Stimulated activated CD4-positive, alpha-beta T cell treated with anti-CD3 and anti-CD28 coated beads, Interleukin-4, amount 100 ng/mL, for 48 hours (primary cell): ENCODE measurements at regions not wholly inside any gene's neighbourhood (a gene's known extent, or its start where the extent isn't known, plus 50 kb on each side); places are given as distances from the start of the nearest gene placed in this dataset.

Experiments used
- DNase-seq, 2 donors: peaks; one replicate each; pipeline ENCODE4 v3.0.0-alpha.2; 2020; ENCODE audit warnings: low read depth in 2 of 2

DNA sequence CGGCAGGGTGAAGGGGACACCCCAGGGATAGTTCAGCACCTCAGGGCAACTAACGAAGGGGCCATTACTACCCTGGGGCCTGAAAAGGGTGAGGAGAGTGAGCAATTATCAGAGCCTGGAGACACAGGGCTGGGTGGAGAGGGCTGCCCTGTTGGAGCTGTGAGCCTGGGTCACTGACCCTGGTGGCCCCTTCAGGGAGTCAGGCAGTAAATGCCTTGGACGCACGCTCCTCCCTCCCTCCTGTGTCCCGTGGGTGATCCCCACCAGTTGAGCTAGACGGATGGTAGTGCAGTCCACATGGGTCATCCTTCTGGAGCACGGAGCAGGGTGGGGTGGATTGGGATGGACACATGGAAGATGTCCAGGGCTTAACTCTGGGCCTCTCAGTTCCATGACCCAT is 305.3 kb downstream of the PTPRU start:
- no peak for DNase-seq

GRCh38 chr1:29540801-29541357 is 304.6 kb downstream of the PTPRU start:
- DNase-seq, result no peak

- no peak for DNase-seq
These were observed 303.6 kb downstream of the PTPRU start for GRCh38 chr1:29539971-29540370.

DNA sequence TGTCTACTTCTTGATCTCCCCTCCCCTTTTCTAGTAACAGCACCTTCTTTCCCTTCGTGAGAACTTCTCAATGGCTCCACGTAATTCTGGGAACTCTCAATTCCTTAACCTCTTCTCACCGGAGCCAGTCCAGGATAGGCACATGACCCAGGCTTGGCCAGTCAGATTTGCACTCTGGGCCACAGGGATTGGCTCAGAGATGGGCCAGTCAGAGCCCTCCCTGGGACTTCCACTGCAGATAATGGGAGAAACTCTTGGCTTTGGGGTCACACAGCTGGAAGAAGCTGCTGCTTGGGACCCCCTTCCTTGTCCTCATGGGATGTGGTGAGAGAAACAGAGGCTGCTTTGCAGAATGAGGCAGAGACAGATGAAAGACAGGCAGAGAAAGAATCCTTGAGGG is 302.3 kb downstream of the PTPRU start:
- no peak for DNase-seq

DNA sequence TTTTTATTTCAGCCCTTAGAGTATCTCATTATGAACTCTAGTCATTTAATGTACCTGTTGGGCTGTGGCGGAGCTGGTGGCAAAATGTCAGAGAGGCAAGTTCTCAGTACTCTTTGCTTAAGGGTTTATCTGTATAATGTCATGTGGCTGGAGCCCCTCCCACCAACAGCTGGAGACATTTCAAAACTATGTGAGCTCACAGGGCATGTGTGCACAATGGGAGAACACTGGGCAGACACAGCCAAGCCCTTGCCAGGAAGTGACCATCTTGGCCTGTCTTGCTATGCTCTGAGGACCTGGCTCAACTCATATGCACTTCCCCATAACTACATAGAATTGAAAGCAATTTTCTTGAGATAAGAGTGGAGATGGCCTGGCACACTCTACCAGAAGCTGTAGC is 296.4 kb downstream of the PTPRU start:
- DNase-seq, result no peak

GRCh38 chr1:29532285-29532684 is 296.0 kb downstream of the PTPRU start:
- no peak for DNase-seq

- DNase-seq, result no peak
These were observed 295.3 kb downstream of the PTPRU start for GRCh38 chr1:29531596-29531995.

GRCh38 chr1:29529677-29530278 is 293.5 kb downstream of the PTPRU start:
- no peak for DNase-seq

DNA sequence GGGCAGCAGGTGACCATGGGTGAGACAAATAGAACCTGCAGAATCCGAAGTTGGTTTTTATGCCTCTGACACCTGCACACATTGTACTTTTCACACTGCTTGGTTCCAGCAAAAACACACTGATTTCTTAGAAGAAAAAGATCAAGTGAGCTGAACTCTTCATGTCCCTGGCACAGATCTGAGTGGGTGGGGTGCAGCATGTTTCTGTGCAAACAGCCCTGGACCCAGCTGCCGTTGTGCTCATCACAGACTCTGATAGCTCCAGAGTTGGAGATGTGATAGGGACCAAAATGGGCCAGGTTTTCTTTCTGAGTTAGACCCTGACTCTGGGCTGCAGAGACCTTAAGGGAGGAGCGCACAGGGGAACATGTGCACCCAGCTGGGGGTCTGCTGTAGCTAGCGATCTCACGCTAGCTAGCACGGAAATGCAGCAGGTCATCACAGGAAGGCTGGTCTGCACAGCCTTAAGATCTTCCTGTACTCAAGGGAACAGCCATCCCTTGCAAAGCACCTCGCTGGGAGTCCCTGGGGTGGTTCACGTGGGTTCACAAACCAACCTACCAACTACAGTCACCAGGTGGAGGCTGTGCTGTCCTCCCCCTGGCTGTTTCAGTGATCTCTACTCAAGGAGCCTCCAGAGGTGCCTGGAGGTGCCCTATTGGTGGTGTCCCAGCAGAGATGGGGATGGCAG is 291.1 kb downstream of the PTPRU start:
- DNase-seq, result no peak

DNA sequence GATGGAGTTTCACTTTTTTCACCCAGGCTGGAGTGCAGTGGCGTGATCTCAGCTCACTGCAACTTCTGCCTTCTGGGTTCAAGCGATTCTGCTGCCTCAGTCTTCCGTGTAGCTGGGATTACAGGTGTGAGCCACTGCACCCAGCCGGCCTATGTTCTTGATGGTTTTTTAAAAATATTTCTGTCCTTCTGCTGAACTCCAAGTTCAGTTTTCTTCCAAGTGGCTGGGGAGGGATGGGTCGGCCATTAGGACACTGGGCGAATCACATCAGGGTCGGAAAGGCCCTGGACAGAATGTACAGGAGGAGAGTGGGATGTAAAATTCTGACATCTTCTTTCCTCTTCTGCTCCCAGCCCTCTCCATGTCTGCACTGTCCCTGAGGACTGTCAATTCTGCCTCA is 289.6 kb downstream of the PTPRU start:
- DNase-seq, result no peak

- no peak for DNase-seq
These were observed 288.2 kb downstream of the PTPRU start for GRCh38 chr1:29524285-29525065.

DNA sequence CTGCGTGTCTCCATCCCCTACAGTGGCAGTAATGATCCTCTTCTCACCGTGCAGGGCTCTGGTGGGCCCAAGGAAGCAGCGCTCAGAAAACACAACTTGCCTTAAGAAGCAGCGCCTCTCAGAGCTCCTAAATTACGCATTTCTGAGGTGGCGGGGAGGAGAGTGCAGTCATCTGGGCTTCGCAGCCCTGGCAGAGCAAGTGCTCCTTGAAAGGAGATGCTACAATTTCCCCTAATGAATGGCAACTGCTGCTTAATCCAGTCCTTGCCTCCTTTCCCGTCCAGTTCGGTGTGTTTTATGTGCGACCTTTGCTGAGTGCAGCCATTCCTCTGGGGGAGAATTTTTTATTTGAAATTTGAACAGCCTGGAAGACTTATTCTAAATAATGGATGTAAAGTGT is 287.3 kb downstream of the PTPRU start:
- no peak for DNase-seq

DNA sequence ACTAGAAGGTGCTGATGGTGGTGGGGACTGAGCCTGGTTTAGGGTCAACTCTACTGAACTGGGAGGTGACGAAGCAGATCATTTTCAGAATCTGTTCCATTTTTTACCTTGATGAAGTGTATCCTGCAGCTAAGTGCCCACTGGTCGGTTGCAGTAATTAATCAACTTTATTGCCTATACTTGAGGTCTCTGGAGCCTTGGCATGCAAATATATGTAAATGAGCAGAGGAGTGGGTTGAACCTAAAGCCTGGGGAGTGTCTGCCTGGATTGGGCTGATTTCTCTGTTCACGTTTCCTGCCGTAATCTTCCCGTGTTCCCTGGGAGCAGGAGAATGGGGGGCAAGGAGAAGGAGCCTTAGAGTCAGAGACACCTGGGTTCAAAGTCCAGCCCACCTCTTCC is 286.8 kb downstream of the PTPRU start:
- DNase-seq, result no peak

DNA sequence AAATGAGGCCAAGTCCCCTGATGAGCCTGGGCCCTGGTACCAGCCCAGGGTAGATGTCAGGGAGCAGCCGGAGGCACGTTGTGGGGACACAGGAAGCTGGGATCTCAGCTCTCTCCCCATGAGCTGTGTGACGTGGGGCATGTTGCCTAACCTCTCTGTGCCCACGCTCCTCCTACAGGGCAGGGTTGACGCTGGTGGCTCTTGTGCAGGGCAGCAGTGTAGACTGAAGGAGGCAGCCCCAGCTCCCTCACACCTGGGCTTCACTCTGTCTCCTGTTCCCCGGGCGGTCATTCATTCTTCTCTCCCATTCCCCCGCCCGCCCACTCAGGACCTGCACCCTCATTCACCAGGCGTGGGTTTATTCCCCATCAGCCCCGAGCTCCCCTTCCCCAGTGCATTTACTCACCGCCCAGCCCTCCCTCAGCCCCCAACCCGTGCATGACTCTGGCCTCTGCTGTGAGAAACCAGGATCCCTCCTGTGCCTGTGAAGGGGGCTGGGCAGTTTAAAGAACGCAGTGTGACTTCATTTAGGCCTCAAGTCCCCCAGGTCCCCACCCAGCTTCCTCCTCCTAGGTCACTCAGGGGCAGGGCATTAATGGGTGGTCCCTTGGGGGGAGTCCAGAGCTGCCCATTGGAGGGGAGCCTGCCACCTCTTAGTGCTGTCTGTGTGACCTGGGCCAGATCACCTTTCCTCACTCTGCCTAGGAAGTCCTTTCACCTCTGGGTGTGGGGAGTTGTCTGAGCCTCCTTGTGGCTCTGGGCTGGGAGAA is 285.7 kb downstream of the PTPRU start:
- DNase-seq, result no peak

GRCh38 chr1:29521438-29521715 is 285.1 kb downstream of the PTPRU start:
- no peak for DNase-seq

DNA sequence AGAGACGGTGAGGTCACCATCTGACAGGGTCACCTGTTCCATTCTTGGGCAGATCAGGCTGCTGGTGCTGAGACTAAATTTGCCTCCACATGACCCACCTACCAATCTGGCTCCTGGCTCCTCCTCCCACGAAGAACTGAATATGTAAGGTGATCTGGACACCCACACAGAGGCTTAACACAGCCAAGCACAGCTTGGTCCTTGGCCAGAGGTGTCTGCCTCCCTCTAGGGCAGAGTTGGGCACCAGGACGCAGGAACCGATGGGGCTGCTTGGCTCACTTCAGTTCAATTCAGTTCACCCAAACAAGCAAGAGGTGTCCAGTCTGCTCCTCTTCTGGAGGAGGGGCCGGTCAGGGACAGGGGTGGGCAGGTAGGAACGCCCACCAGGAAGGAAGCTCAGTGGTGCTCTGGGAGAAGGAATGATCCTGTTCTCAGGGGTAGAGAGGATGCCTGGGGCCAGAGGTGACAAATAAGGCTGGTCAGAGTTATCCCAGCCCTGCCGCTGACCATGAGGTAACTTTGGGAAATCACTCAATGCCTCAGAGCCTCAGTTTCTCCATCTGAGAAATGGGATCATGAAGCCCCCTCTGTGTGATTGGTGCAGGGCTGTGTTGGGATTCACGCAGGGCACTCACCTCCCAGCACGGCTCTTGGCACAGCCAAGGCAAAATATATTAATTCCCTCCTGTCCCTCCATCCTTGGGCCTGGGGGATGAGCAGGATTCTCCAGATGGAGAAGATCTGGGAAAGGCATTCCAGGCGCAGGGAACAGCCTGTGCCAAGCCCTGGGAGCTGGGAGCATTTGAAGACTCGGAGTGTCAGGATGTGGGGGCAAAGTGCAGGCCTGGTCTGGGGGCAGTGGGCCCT is 284.5 kb downstream of the PTPRU start:
- DNase-seq, result no peak

- no peak for DNase-seq
These were observed 283.4 kb downstream of the PTPRU start for GRCh38 chr1:29519788-29520110.

- DNase-seq, result no peak
These were observed 282.9 kb downstream of the PTPRU start for GRCh38 chr1:29519108-29519787.

GRCh38 chr1:29518183-29518835 is 282.0 kb downstream of the PTPRU start:
- DNase-seq, result no peak
